ENCODE measurements at regions not wholly inside any gene's neighbourhood (a gene's known extent, or its start where the extent isn't known, plus 50 kb on each side); places are given as distances from the start of the nearest gene placed in this dataset.

DNA sequence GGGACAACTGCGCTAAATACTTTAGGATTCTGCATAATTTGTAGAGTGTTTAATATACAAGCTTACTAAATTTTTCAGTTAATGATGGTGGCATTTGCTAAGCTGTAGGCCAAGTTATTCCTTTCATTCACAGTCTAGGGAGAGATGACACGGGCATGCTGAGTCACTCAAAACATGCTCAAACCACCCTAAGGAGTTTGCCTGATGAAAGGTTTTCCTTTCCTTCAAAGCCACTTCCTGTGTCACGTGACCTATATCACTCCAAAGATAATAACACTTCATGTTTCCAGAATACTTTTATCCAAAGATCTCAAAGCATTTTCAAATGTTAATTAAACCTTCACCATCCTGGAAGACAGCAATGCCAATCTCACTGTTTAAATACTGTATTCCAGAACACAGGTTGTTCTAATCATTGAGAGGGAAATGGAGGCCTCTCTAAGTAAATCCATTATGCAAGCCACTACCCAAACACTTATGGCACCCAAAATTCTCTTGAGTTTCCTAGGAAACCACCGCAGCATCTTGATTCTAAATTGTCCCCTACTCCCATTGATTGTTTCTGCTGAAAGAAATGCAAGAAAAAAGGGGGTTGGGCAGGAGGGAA is 207.0 kb upstream of the CDKN3 start:
- H3K27me3 Mint-ChIP-seq: no peaks in the 10 kb centered on the region
- peaks cover 7% of the 10 kb centered on the region for H3K4me1 Mint-ChIP-seq
- H3K9me3 Mint-ChIP-seq: no peaks in the 10 kb centered on the region
- no peak for DNase-seq
- no peaks in the 10 kb centered on the region for H3K36me3 Mint-ChIP-seq
- H3K27ac Mint-ChIP-seq: no peak overlapping the region
- no peak overlapping the region for H3K4me3 Mint-ChIP-seq

DNA sequence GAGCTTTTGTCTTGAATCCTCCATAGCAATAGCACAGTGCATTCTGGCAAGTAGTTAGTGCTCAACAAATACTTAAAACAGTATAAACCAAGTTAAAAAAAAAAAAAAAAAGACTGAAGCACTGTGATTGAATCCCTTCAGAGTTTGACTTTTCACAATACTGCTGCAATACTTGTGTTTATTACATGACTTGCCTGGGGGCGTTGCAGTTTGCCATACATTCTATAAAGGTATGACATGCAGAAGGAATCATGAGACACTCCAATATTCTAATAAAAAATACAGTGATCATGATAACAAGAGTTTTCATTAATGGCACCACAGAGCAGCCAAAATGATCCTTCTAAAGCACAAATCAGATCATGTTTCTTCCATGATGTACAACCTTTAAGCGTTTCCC is 205.0 kb upstream of the CDKN3 start:
- no peak overlapping the region for H3K4me3 Mint-ChIP-seq
- no peak overlapping the region for H3K27ac Mint-ChIP-seq
- no peaks in the 10 kb centered on the region for H3K27me3 Mint-ChIP-seq
- H3K36me3 Mint-ChIP-seq: no peaks in the 10 kb centered on the region
- H3K4me1 Mint-ChIP-seq: peaks cover 7% of the 10 kb centered on the region
- H3K9me3 Mint-ChIP-seq: no peaks in the 10 kb centered on the region
- DNase-seq: no peak

DNA sequence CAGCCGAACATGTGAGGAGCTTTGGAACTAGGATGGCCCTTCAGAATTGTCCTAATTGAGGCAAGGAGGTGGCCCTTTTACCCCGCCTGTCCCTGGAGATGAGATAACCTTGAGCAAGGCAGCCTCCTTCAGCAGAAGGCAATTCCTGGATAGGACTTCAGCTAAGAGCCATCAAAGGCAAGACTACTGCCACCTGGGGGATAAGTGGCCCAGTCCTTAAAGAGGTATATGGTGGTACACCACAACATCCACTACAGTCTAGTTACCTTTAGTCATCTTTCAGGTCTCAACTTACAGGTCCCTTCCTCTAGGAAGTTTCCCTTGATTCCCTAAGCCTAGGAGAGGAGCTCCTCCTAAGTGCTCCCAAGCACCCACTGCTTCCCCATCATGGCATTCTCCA is 204.2 kb upstream of the CDKN3 start:
- DNase-seq: no peak
- Mint-ChIP-seq H3K27me3 (no peaks in the 10 kb centered on the region), H3K9me3 (no peaks in the 10 kb centered on the region), H3K36me3 (no peaks in the 10 kb centered on the region), H3K4me3 (no peak overlapping the region), H3K27ac (no peak overlapping the region), H3K4me1 (peaks cover 7% of the 10 kb centered on the region)

DNA sequence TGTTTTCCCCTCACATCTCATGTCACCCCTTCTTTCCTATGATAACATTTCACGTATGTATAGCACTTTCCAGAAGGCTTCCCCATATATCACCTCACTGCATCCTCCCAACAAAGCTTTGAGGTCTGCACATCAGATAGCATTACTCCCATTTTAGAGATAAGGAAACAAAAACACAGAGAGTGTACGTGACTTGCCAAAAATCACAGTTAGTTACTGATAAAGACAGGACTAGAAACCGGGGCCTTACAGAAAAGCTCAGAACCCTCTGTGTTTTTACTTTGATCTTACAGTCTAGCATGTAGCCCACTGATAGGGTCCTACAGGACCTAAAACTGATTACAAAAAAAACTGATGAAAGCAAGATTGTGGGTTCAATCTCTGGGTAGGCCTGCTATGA is 202.9 kb upstream of the CDKN3 start:
- DNase-seq: no peak
- Mint-ChIP-seq H3K36me3 (no peaks in the 10 kb centered on the region), H3K9me3 (peaks cover 4% of the 10 kb centered on the region), H3K27me3 (no peaks in the 10 kb centered on the region), H3K4me3 (no peak overlapping the region), H3K4me1 (peaks cover 7% of the 10 kb centered on the region), H3K27ac (no peak overlapping the region)

DNA sequence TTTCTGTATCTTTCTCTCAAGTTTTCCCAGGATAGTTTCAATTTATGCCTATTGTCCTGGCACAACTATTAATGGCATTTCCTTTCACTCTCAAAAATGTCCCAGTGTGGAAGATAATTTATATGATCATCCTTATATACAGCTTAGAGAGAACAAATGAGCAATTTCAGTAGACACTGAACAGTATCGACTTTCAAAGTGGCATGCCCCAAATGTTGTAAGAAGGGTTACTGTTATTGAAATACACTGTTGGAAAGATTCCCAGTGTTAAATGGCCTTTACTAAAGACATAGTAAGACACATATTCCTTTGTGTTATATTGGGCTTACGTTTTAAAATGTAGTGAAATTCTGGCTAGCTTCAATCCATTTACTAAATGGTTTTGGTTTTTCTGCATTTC is 202.3 kb upstream of the CDKN3 start:
- Mint-ChIP-seq H3K36me3 (no peaks in the 10 kb centered on the region), H3K27ac (no peak overlapping the region), H3K27me3 (no peaks in the 10 kb centered on the region), H3K4me3 (no peak overlapping the region), H3K9me3 (peaks cover 4% of the 10 kb centered on the region), H3K4me1 (peaks cover 6% of the 10 kb centered on the region)
- DNase-seq: no peak

DNA sequence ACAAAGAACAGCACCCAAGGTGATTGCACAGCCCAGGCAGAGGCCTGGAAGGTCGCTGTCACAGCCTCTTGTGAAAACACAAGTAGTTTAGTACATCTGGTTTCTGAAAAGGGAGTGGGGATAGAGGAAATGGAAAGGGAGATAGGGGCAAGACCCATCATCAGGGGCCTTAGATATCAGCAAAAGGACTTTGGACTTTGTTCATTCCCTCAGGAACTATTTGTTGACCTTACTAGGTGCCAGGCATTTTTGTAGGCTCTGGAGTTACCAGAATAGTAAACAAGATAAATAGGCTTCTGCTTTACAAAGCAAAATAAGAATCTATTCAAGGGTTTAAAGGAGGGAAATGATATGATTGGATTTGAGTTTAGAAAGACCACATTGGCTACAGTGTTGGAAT is 199.4 kb upstream of the CDKN3 start:
- Mint-ChIP-seq H3K27me3 (no peaks in the 10 kb centered on the region), H3K4me1 (no peaks in the 10 kb centered on the region), H3K27ac (no peak overlapping the region), H3K4me3 (no peak overlapping the region), H3K36me3 (no peaks in the 10 kb centered on the region), H3K9me3 (peaks cover 4% of the 10 kb centered on the region)
- no peak for DNase-seq

DNA sequence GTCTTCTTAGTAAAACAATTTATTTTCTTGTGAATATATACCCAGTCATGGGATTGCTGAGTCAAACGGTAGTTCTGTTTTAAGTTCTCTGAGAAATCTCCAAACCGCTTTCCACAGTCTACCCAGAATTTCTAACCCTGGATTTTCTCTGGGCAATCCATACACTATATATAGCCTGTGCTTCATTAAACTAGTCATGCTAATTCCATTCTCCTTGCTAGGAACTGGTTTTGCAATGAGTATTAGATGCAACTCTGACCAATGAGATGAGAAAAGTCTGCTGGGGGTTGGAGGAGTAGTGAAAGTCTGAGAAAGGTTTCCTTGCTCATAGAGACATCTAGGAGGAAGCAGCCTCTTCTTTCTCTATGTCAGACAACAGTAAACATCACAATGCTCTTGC is 196.1 kb upstream of the CDKN3 start:
- H3K4me1 Mint-ChIP-seq: no peaks in the 10 kb centered on the region
- no peak overlapping the region for H3K4me3 Mint-ChIP-seq
- peaks cover 3% of the 10 kb centered on the region for H3K27me3 Mint-ChIP-seq
- peaks cover 4% of the 10 kb centered on the region for H3K9me3 Mint-ChIP-seq
- H3K36me3 Mint-ChIP-seq: no peaks in the 10 kb centered on the region
- no peak for DNase-seq
- H3K27ac Mint-ChIP-seq: no peak overlapping the region

DNA sequence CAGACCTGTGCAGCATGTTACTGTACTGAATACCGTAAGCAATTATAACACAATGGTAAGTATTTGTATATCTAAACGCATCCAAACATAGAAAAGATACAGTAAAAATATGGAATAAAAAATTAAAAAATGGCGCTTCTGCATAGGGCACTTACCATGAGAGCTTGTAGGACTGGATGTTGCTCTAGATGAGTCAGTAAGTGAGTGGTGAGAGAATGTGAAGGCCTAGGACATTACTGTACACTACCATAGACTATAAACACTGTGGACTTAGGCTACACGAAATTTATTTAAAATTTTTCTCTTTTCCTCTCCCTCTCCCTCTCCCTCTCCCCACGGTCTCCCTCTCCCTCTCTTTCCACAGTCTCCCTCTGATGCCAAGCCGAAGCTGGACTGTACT is 194.5 kb upstream of the CDKN3 start:
- no peaks in the 10 kb centered on the region for H3K4me1 Mint-ChIP-seq
- H3K27me3 Mint-ChIP-seq: peaks cover 3% of the 10 kb centered on the region
- peaks cover 4% of the 10 kb centered on the region for H3K9me3 Mint-ChIP-seq
- H3K4me3 Mint-ChIP-seq: no peak overlapping the region
- DNase-seq: no peak
- no peak overlapping the region for H3K27ac Mint-ChIP-seq
- H3K36me3 Mint-ChIP-seq: no peaks in the 10 kb centered on the region

DNA sequence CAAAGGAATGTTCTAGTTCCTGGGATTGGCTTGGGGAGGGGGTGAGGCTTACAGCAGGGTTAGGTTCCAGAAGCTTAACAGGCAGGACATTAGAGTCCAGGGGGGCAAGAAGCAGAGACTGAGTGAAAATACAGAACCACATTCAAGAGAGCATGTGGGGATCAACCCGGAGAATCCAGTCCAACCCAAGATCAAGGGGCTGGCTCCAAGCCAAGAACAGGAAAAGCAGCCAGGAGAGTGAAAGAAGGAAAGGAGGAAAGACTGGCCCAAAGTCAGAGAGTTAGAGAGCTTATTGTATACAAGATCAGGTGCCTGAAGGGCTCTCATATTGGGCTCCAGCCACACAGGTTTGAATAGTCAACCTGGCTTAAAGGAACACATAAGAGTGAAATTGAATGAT is 190.3 kb upstream of the CDKN3 start:
- Mint-ChIP-seq H3K4me1 (no peaks in the 10 kb centered on the region), H3K4me3 (no peak overlapping the region), H3K36me3 (no peaks in the 10 kb centered on the region), H3K9me3 (no peaks in the 10 kb centered on the region), H3K27me3 (peaks cover 14% of the 10 kb centered on the region), H3K27ac (no peak overlapping the region)
- no peak for DNase-seq

DNA sequence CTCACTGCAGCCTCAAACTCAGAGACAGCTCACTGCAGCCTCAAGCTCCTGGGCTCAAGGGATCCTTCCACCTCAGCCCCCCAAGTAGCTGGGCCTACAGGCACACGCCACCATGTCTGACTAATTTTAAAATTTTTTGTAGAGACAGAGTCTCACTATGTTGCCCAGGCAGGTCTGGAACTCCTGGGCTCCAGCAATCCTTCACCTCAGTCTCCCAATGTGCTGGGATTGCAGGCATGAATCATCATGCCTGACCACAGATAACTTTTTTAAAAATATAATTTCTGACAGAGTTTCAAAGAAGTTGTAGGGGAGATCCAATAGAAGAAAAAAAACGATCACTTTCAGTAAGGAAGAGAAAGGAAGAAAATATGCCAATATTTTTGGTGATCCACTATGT is 189.7 kb upstream of the CDKN3 start:
- peaks cover 18% of the 10 kb centered on the region for H3K27me3 Mint-ChIP-seq
- H3K36me3 Mint-ChIP-seq: no peaks in the 10 kb centered on the region
- H3K9me3 Mint-ChIP-seq: no peaks in the 10 kb centered on the region
- no peak overlapping the region for H3K27ac Mint-ChIP-seq
- no peak overlapping the region for H3K4me3 Mint-ChIP-seq
- no peaks in the 10 kb centered on the region for H3K4me1 Mint-ChIP-seq
- no peak for DNase-seq

DNA sequence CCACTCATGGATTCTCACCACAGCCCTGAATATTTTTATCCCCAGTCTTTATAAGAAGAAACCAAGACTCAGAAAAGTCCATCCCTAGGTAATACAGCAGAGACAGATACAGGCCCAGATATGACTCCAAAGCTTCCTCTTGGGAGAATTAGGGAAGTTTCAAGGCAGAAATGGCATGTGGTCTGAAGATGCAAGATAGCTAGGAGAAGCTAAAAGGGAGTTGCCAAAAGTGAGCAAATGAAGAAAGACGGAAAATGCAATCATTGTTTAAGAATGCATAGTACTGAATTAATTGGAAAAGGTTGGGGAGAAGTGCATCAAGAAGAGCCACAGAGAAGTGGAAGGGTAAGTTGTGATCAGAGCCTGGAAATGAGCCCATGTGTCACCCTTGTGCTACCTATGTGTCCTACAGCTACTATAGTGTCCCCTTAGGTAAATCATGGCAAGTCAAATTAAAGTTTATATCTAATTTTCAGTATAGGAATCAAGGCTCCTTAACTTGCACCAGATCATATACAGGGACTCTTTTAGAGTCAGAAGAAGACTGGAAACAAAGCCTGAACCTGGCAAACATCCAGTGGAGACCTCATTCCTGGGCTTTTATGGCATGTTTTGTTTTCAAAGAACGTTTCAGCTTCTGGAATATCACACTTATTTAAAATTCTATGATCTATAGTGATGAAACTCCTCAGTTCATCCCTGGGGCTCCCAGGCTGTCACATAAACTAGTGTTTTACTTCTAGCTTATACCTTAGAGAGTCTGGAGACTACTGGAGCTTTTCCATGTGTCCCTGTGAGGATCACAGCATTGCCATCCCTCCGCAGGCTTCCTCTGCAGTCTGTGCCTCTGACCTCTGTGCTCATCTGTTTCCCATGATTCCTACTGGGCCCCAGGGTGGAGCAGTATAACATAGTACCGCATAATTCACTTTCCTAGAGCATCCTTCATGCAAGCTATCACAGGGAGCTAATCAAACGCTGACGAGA is 189.0 kb upstream of the CDKN3 start:
- Mint-ChIP-seq H3K36me3 (no peaks in the 10 kb centered on the region), H3K27ac (no peak overlapping the region), H3K27me3 (peaks cover 24% of the 10 kb centered on the region), H3K4me1 (no peaks in the 10 kb centered on the region), H3K4me3 (no peak overlapping the region), H3K9me3 (no peaks in the 10 kb centered on the region)
- no peak for DNase-seq

DNA sequence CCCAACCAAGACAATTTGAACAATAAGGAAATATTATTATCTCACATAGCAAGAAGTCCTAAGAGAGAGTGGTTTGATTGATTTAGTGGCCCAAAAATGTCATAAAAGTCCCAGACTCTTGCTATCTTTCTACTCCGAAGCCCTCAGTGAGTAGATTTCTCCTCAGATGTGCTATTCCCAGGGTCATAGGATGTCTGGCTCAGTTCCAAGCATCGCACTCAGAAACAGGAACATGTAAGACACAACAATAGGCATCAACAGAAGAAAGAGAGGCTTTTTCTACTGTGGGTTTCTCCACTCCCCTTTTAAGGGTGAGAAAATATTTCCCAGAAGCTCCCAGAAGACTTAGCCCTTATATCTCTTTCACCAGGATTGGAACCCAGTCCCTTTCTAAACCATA is 188.1 kb upstream of the CDKN3 start:
- Mint-ChIP-seq H3K9me3 (no peaks in the 10 kb centered on the region), H3K36me3 (no peaks in the 10 kb centered on the region), H3K27me3 (peaks cover 26% of the 10 kb centered on the region), H3K4me3 (no peak overlapping the region), H3K4me1 (no peaks in the 10 kb centered on the region), H3K27ac (no peak overlapping the region)
- no peak for DNase-seq

DNA sequence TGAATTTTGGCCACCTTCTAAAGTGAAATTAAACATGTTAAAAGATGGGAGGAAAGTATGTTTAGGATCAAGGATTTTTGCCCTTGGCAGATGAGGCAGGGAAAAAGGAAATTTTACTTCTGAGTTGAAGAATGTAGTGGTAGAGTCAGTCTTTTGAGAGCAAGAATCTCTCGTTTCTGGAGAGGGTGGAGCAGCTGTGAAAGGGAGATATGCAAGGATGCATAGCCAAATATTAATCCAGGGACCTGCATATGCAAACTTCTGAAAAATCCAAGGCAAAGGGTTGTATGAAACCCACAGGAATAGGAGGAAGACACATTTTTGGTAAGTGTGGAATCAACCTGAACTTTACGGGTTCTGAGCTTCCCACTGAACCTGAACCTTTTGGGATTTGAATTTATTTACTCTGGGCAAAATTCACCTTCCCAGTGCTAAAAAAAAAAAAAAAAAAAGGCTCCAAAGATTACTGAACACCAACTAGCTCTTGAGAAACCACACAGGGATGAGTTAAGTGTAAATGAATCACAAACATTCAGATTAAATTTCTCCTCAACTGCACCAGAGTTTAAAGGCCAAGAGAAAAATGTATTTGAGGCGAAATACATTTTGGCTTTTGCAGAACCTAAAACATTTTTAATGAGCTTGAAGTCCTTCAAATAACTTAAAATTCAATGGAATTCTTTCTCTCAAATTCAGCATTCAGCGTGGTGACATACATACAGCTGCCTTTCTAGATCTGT is 187.1 kb upstream of the CDKN3 start:
- H3K27me3 Mint-ChIP-seq: peaks cover 31% of the 10 kb centered on the region
- DNase-seq: no peak
- H3K4me3 Mint-ChIP-seq: no peak overlapping the region
- H3K9me3 Mint-ChIP-seq: no peaks in the 10 kb centered on the region
- no peaks in the 10 kb centered on the region for H3K4me1 Mint-ChIP-seq
- no peaks in the 10 kb centered on the region for H3K36me3 Mint-ChIP-seq
- no peak overlapping the region for H3K27ac Mint-ChIP-seq

DNA sequence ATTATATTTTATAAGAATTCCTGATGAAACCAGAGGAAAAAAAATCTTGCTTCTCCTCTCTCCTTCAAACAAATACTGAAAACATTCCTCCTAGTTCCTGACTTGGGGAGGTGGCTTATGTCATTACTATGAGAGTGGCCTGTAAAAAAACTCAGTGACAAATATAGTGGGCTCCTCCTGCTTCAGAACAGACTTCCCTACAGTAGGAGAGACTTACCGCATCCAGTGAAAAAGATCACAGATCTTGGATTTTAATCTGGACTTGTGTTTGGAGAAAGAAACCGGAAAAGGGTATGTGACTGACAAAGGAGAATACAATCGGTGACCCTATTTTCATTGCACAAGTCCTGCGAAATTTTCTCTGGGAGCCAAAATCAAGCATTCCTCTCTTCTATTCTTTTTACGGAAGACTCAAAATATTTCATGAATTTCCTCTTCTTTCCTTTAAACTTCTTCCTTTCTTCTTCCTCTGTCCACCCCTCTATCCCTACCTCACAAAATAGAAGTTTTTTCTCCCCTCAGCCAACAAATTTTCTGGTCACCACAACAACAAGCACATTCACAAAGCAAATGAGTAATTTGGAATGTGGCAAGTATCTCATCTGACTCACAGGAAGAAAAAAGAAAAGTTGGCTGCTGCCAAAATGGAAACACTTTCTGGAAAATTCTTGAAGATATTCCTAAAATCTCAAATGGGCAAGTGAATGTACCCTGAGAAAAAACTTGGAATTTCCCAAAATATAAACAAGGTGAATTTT is 185.1 kb upstream of the CDKN3 start:
- Mint-ChIP-seq H3K27me3 (peaks cover 36% of the 10 kb centered on the region), H3K27ac (no peak overlapping the region), H3K4me3 (no peak overlapping the region), H3K4me1 (no peaks in the 10 kb centered on the region), H3K36me3 (no peaks in the 10 kb centered on the region), H3K9me3 (no peaks in the 10 kb centered on the region)
- DNase-seq: no peak

DNA sequence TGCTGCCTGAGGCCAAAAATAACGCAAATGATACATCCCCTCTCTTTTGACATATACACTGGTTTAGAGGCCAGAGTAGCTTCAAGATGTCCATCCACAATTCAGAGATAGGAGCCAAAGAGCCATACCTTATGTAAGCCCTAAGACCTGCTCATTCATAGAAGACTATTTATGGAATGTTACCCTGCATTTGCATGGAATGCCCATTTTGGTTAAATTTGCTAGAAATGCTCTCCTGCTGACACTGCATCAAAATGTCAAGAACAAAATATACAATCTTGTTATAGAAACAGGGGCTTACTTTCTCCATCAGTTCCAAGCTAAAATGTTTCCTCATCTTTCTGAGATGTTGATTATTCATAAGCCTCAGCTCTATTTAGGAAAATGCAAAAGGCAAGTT is 183.3 kb upstream of the CDKN3 start:
- Mint-ChIP-seq H3K4me1 (no peaks in the 10 kb centered on the region), H3K36me3 (no peaks in the 10 kb centered on the region), H3K9me3 (no peaks in the 10 kb centered on the region), H3K27ac (no peak overlapping the region), H3K4me3 (no peak overlapping the region), H3K27me3 (peaks cover 52% of the 10 kb centered on the region)
- no peak for DNase-seq

All from activated naive CD8-positive, alpha-beta T cell treated with anti-CD3 and anti-CD28 coated beads for 36 hours (primary cell).